Activated CD4-positive, CD25-positive, alpha-beta regulatory T cell treated with anti-CD3 and anti-CD28 coated beads, Interleukin-2, amount 50 U/mL, for 24 hours (primary cell): ENCODE measurements at regions not wholly inside any gene's neighbourhood (a gene's known extent, or its start where the extent isn't known, plus 50 kb on each side); places are given as distances from the start of the nearest gene placed in this dataset.

Experiments used
- ATAC-seq, 2 donors: fragments of 150-1000 bp; cut with Tn5 transposase; one replicate each; pipeline ENCODE4 v1.10.0; 2021; ENCODE audit warnings: mild to moderate bottlenecking in 1 of 2, moderate library complexity in 1 of 2

DNA sequence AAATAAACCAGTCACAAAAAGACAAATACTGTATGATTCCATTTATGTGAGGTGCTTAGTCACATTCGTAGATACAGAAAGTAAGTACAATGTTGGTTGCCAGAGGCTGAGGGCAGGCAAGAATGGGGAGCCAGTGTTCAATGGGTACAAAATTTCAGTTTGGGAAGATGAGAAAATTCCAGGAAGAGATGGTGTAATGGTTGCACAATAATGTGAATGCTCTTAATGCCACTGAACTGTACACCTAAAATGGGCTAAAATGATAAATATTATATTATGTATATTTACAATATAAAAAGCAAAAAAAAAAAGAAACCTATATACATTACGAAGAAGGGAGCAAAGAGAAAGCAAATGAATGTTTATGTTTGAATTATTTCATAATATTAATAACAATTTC is 329.0 kb downstream of the C11orf87 start:
- no peak for ATAC-seq

DNA sequence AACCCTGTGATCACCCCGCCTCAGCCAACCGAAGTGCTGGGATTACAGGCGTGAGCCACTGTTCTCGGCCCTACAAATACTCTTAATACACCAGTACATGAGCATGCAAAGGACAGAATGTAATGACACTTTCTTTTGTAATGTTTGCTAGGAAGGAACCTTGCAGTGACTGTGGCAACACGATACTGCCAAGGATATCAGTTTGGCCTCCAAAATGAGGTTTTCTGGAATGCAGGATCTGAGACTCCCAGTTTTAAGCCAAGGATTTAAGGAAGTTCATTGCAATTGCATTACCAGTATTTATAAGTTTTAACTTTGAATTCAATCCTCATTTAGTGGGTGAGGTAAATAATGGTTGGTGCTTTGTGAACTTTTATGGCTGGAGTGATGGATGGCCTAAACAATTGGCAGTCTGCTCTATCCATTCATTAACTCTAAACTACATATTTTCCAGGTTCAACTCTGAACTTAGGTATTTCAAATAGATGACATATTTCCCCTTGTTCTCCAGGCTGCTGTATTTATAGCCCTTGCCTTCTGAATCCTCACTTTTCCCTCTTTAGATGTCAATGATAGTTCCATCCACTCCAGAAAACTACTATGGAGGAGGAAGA is 330.3 kb downstream of the C11orf87 start:
- no peak for ATAC-seq

DNA sequence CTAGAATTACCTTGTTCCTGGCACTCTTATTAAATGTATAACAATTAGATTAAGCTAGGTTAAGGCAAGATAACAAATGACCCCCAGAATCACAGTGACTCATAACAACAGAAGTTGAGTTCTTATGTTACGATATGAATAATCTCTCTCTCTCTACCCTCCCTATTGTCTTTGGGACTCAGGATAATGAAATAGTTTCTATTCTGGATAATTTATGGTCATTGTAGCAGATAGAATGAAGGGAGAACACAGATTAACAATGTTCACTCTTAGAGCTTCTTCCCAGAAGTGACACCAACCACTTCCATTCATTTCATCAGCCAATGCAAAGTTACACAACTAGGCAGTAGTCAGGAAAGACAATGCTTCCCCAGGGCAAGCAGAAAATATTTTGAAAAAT is 334.5 kb downstream of the C11orf87 start:
- no peak for ATAC-seq

DNA sequence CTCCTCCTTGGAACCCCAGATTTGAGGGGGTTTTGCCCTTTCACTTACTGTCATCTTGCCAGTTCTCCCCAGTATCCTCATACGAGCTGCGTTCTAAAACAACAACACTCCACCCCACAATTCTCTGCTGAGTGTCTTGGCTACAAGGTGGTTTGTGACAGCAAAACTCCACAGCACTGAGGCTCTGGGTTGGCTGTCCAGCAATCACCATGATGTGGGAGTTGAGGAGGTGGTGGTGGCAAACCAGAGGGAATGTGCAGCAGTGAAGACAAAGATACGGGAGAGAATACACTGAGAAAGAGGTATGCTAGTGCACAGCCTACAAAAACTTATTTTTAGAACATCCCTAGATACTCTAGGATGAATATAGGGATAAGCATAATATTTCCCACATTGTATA is 335.0 kb downstream of the C11orf87 start:
- no peak for ATAC-seq

DNA sequence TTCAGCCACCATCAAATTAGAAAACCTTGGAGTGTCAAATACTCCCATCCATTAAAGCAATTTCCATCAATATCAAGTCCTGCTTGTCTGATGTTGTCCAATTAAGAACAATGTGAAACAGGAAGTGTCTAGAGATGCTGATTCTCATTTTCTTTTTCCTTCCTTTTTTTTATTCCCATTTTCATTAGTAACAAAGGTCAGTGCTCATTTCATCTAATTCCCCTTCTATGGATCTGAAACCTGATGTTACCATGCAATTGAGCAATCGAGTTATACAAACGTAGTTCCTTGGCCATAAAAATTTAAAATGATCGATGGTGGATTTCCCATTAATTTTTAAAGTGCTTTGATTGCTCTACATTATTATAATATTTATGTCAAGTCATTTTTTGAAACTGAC is 330.6 kb upstream of the ZC3H12C start:
- ATAC-seq, result no peak

DNA sequence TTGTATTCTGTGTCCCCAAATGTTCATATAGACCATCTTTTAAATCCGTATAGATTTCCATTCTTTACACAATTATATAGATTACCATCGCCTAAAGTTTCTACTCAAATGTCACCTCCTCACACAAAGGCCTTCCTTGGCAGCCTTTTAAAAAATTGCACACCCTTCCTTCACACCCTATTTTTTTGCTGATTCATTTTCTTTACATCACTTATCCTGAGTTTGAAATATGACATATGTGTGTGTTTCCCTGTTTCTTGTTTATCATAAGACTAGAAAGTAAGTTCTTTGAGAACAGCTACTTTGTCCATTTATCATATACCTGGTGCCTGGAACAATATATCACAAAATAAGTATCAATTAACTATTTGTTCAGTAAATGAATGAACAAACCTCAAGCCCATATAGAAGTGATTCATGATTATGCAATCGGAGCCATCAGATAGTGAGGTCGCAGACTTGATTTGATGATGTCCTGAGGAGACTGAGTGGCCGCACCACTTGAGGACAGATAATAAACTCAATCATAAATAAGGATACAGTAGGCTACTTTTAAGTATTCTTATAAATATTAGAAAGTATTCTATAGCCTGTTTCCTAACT is 327.4 kb upstream of the ZC3H12C start:
- ATAC-seq, result no peak

DNA sequence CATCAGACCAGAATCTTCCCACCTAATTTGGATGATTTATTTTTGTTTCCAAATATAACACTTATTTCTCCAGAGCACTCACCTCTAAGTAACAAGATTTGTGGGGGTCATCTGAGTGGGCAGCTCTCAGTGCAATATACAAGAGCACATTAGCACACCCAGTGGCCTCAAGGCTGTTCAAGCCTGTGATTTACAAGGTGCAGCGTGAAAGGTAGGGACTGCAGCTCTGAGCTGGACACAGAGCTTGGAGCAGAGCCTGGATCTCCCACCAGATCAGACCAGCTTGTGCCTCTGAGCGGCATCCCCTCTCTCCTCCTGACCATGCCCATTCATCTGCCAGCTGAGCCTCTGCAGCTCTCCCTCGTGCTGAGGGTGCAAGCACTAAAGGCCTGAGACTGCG is 323.3 kb upstream of the ZC3H12C start:
- ATAC-seq, result no peak

DNA sequence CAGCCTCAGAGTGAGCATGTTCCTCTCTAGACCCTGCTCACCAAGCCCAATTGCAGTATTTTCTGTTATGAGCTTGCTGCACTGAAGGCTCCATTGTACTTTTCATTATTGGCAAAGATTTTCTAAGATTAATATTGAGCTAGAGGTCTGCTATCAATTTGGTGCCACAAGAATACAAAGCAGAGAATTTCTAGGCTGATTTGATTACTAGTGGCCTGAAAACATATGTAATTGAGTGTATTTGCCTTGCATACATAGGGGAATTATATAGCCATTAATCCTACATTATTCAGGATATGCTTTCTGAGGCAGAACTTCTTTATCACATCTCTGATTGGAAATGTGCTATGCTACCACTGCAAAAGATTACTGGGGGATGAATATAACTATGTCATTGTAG is 322.9 kb upstream of the ZC3H12C start:
- ATAC-seq, result no peak

DNA sequence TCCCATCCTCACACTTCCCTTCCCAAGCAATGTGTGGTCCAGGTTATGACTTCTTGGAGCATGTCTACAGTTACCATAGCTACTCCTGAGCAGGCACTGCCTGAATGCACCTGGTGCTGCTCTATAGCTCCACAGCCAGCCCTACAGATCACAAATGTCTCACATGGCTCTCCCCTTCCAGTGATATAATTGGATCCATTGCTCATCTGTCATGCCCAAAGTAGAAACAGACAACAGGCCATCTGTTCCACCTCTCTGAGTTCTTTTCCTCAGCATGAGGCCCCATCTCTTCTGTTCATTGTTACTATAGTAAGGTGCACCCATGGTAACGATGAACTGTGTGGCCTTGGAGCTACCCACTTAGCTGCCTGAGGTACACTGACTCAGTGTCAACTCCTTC is 320.3 kb upstream of the ZC3H12C start:
- no peak for ATAC-seq

DNA sequence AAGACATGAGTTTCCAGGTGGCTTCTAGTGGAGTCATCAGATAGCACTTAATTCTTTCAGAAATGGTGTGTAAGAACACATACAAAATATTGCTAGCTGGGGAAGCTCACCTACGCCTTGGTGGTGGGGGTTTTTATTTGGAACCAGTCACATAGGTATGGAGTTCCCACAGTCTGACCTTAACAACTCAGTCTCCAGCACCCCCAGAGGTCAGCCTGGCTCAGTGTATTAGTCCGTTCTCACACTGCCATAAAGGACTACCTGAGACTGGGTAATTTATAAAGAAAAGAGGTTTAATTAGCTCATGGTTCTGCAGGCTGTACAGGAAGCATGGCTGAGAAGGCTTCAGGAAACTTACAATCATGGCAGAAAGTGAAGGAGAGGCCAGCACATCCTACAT is 317.5 kb upstream of the ZC3H12C start:
- no peak for ATAC-seq

DNA sequence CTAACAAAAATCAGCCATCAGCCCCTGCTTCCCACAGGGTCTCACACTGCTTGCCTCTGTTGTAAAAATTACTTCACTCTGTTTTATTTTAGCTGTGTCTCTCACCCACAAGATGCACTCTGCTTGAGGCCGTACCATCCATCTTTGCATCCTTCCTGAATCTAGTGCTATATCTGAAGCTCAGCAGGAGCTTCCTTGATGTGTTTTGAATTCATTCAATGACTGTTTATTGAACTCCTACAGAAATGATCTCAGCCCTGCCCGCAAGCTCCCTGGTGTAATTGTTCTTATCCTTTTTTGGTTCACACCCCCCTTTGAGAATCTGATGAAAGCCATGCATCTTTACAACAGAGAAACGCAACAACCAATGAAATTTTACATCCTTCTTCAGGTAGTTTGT is 310.2 kb upstream of the ZC3H12C start:
- no peak for ATAC-seq

DNA sequence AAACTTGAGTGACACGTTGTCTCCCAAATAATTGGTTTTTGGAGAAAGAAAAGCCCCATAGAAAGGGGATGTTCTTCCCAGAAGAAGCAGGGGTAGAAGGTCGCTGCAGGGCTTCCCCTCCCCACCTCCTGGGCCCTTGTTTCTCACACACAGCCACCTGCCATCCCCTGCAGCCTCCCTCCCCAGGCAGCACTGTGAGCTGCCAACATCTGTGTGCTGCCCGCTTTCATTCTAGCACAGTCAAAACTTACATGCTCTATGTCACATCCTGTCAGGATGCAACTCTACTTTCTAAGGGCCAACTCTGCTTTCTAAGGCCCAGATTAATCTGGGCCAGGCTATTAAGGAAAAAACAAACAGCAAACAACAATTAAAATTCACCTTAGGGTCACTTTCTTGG is 309.4 kb upstream of the ZC3H12C start:
- ATAC-seq, result no peak

DNA sequence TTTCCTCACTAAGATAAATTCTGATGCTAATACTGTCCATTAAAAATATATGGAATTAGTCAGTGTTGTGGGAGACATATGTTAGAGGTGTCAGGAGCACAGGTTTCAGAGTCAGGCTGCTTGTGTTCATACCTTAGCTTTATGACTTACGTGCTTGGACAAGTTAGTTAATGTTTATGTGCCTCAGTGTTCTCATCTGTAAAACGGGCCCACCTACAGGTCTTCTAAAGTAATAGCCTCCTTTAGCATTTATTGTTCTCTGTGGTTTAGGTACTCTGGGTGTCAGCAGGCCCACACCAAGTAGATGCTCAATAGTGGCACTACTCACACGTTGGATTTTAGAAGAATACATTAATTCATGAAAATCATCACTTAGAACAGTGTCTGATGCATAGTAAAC is 308.7 kb upstream of the ZC3H12C start:
- no peak for ATAC-seq

DNA sequence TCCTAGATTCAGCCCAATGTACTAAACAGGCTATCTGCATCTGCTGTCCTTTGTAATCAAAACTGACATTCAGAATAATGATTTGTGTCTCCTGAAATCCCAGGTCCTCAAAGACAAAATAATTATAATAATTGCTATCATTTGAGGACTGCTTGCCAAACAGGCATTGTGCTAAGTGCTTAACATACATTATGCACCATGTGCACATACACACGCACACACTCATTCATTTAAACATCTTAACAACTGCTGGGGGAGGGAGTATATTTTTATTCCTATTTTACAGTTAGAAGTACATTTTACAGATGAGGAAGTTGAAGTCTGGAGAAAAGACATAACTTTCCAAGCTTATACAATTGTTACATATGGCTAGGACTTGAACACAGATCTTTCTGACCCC is 308.0 kb upstream of the ZC3H12C start:
- ATAC-seq, result no peak

DNA sequence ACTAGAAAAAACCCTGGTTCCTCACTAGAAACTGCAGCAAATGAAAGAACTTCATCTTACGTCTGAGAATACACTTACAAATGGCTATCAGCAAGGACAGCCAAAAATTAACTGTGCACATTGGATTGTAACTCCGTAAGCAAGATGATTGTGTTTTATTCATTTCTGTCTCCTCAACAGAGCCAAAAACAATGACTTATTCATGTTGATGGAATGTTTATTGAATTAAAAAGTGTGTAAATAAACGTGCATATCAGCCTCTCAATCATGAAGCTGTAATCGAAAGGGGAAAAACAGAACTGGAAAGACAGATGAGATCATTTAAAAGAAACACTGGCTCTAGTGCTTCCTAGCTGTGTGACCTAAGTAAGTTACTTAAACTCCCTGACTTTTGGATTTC is 307.5 kb upstream of the ZC3H12C start:
- ATAC-seq, result no peak

DNA sequence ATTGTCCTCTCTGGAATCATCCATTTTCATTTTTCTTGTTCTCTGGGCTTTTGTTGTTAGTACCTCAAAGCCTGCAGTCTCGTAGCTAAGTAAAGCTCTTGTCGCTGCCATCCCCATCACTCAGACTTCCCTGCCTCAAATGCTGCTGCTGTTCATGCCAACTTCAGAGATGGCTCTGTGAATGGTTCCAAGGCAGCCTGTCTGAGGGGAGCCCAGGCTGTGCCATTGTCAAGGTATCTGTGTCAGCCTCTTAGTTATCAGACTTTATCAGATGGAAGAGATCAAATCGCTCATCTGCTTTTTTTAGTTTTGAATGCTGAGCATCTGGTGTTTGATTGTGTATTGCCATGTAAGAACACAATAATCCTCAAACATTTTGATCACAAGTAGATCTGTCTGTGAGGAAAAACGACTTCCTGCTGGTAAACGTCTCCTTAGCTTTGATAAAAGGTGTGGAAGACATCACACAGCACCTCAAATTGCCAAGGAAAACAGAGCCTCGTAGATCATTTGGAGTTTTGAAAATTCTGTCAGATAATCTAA is 304.2 kb upstream of the ZC3H12C start:
- no peak for ATAC-seq

DNA sequence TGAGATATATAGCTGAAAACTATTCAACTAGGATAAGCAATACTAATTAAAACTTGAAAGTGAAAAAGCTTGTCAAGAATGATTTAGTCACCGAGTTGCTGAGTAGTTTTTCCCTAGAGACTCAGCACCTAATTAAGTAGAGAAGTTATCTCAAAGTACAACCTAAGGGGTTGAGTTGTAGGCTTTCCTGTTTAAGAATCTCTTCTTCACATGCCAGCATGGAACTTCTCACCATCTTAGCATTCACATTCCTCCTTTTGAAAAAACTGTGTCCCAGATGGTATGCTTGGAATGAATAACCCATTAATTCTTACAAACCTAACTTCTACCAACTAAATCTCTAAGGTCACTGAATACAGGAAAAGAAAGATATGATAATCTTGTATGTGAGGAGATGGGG is 303.3 kb upstream of the ZC3H12C start:
- ATAC-seq, result no peak

DNA sequence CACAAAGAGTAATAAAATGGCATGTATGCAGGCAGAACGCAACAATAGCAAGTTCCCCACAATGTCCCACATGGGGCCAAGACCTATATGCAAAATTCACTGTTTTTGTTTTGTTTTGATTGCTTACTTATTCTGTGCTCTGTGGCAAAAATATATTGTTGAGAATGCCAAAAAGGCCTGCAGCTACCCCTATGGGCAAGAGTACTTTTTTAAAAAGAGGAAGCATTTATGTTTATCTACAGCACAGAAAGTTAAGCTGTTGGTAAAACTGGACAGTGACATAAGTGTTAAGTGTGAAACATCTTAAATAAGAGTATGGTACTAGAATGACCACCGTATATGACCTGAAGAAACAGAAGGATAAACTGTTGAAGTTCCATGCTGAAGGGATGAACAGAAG is 301.9 kb upstream of the ZC3H12C start:
- no peak for ATAC-seq

DNA sequence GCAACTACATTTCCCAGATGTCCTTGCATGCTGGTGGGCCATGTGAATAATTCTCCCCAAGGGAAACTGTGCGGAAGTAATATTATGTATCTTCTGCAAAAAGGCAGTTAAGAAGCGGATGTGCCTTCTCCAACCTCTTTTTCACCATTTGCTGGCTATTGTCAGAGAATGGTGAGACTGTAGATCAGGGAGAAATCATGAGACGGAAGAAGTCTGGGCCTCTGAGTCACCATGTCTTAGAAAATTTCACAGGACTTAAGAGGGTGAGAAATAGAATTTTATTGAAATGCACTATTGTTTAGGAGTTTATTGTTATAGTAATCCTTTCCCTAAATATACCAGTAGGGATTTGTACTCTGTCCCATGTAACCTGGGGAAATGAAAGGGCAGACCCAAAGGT is 298.7 kb upstream of the ZC3H12C start:
- ATAC-seq, result no peak

DNA sequence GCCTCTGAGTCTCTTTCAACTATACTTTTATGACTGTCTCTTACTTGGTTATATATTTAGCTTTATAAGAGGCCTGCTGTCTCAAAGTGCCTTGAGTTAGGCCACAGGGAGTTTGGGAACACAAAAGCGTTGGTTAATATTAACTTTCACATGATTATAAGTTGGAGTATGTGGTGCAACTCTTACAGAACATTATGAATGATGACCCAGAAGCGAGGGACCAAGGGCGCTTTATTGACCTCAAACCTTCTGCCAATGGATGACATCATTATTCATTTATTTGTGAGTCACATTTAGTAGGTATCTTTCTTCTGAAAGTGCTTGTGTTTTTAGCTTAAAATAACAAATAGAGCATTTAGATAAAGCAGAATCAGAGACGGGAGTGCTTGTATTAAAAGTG is 298.0 kb upstream of the ZC3H12C start:
- no peak for ATAC-seq

DNA sequence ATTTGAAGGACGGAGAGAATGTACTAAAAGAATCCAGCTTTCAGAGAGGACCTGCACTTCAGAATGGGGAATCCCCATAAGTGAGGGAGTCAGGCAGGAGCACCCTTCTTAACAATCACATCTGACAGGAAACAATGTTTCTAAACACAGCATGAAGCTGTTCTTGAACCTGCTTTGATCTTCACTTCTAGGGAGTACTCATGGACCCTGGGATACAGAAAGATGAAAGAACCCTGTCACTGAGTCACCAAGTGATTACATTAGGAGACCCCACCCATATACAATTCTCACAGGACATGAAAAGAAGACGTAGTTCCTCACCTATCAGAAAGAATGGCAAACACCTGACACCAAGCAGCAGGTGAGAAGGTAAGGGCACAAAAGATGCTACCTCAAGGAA is 296.9 kb upstream of the ZC3H12C start:
- no peak for ATAC-seq

DNA sequence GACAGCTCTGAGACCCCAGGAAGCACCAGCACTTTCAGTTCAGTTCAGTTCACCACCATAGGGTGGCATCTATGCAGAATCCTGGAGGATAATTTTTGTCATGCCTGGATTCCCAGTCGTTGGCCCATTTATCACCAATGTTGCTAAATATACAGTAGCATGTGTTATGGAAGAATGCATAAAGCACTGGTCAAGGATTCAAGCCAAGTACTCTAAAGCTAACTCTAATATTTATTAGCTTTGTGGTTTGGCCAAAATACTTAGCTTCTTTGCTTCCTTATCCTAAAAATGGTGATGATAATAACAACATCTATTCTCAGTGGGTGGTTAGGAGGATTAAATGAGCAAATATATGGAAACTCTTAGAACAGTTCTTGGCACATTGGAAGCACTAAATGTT is 294.7 kb upstream of the ZC3H12C start:
- no peak for ATAC-seq

DNA sequence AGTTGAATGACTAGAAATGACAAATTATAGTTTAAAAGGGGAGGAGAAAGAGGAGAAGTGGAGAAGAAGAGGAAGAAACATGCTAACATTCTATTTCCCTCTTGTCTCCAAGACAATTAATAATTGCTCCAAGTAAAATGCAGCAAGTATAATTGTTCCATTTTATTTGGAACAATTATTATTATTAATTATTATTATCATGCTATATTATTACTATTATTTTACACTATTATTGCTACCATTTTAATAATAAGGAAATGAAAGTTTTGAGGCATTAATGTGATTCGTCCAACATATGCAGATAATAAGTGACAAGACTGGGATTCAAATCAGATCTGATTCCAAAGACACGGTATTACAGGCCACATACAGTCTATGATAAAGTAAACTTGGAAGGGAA is 293.6 kb upstream of the ZC3H12C start:
- ATAC-seq, result no peak

DNA sequence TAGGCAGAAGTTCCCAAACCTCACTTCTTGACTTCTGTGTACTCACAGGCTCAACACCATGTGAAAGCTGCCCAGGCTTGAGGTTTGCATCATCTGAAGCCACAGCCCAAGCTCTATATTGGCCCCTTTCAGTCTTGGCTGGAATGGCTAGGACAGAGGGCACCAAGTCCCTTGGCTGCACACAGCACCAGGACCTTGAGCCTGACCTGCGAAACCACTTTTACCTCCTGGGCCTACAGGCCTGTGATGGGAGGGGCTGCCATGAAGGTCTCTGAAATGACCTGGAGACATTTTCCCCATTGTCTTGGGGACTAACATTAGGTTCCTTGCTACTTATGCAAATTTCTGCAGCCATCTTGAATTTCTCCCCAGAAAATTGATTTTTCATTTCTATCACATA is 288.3 kb upstream of the ZC3H12C start:
- no peak for ATAC-seq

DNA sequence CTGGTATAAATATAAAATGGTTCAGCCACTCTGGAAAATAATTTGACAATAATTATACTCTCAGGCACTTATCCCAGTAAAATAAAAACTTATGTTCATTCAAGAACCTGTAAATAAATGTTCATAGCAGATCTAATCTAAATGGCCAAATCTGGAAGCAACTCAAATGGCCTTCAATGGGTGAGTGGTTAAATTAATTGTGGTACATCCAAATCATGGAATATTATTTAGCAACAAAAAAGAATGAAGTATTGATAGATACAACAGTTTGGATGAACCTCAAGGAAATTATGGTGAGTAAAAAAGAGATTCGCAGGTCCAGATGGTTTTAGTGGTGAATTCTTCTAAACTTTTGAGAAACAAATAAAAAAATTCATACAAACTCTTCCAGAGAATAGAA is 287.0 kb upstream of the ZC3H12C start:
- ATAC-seq, result no peak
